Progenitor cell of endocrine pancreas (in vitro differentiated cells): ENCODE measurements at regions not wholly inside any gene's neighbourhood (a gene's known extent, or its start where the extent isn't known, plus 50 kb on each side); places are given as distances from the start of the nearest gene placed in this dataset.

Source experiments
- DNase-seq: peaks from one replicate; pipeline ENCODE4 v3.0.0; 2021; ENCODE audit warnings: low spot score; ENCODE audit not compliant: unreplicated experiment
- H3K27ac Mint-ChIP-seq: 2 replicates; pipeline ENCODE4 v1.8.0; 2021; ENCODE audit warnings: mild to moderate bottlenecking, moderate library complexity, mixed read lengths
- H3K27me3 Mint-ChIP-seq: 2 replicates; pipeline ENCODE4 v1.8.0; 2021; ENCODE audit warnings: mixed read lengths
- H3K36me3 Mint-ChIP-seq: 2 replicates; pipeline ENCODE4 v1.8.0; 2022; ENCODE audit warnings: mixed read lengths; ENCODE audit not compliant: insufficient read depth
- H3K4me1 Mint-ChIP-seq: 2 replicates; pipeline ENCODE4 v1.8.0; 2021; ENCODE audit warnings: low read depth, mixed read lengths
- H3K4me3 Mint-ChIP-seq: 2 replicates; pipeline ENCODE4 v1.8.0; 2021; ENCODE audit warnings: low read depth, mild to moderate bottlenecking, moderate library complexity, mixed read lengths
- H3K9me3 Mint-ChIP-seq: 2 replicates; pipeline ENCODE4 v1.8.0; 2021; ENCODE audit warnings: low read depth, mixed read lengths
- CTCF ChIP-seq: fragments of 200-600 bp; sonication (generic); IDR thresholded peaks from one replicate; pipeline ENCODE4 v1.5.0; 2021; ENCODE audit warnings: antibody characterized with exemption, mild to moderate bottlenecking; ENCODE audit not compliant: unreplicated experiment

GRCh38 chr2:43138441-43138840, 88.0 kb downstream of the ZFP36L2 start:
- no peak for TF ChIP-seq CTCF
- H3K4me3 Mint-ChIP-seq = no peak overlapping the region
- no peaks in the 10 kb centered on the region for H3K36me3 Mint-ChIP-seq
- H3K27ac Mint-ChIP-seq = no peak overlapping the region
- no peaks in the 10 kb centered on the region for H3K9me3 Mint-ChIP-seq
- peaks cover 3% of the 10 kb centered on the region for H3K27me3 Mint-ChIP-seq
- H3K4me1 Mint-ChIP-seq = peaks cover 15% of the 10 kb centered on the region
- DNase-seq = no peak

DNA sequence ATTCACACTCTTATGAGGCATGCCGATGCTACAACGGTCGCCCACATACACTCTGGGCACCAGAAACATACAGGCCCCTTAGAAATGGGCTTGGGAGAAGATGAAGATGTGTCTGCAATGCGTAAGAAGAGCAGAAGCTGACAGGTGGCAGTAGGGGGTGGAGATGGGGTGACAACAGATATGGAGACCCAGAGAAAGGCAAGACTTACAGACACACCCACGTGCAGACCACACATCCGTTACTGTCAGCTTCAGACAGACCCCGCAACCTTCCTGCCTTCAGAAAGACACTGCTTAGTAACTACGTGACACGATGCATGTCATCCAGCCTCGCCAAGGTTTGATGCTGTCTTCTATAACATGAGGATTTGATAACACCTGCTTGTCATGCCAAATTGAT, 89.5 kb downstream of the ZFP36L2 start:
- H3K36me3 Mint-ChIP-seq = no peaks in the 10 kb centered on the region
- H3K27ac Mint-ChIP-seq = no peak overlapping the region
- H3K27me3 Mint-ChIP-seq = peaks cover 3% of the 10 kb centered on the region
- no peak for DNase-seq
- H3K4me3 Mint-ChIP-seq = no peak overlapping the region
- H3K9me3 Mint-ChIP-seq = no peaks in the 10 kb centered on the region
- H3K4me1 Mint-ChIP-seq = peaks cover 16% of the 10 kb centered on the region
- TF ChIP-seq CTCF = no peak

DNA sequence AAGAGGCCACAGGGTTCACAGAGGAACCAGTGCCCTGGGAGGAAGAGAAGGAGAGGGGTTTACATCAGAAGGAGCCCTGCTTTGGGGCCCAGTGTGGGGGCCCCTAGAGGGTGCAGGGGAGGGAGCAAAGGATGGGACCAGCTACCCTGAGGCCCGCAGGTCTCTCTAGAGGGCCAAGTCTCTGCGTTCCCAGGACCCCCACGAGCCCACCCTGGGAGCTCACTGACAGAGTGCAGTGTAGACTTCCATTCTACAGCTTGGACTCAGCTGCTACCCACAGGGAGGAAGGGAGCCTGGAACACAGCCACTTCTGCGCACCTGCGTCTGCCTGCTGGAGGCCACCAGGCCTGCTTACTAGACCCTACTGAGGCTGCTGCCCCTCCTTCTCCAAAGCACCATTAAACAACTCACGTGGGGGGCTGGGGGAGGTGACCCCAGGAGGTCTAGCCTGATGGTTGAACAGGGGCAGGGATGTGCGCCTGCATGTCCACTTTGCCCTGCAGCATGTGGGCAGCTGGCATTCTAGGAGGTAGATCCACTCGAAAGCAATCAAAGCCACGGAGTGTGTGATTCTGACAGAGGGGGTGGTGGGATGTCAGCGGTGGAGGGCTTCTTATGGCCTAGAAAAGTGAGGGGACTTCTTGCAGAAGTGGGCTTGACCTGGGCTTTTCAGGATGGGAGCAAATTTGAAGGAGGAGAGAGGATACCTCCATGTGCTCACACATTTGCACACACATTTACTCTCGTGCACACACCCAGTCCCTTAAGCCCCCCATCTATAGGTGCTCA, 90.2 kb downstream of the ZFP36L2 start:
- H3K27ac Mint-ChIP-seq = peak overlapping the region; percentile 50
- H3K4me1 Mint-ChIP-seq = peaks cover 22% of the 10 kb centered on the region
- no peaks in the 10 kb centered on the region for H3K9me3 Mint-ChIP-seq
- H3K27me3 Mint-ChIP-seq = peaks cover 3% of the 10 kb centered on the region
- no peak overlapping the region for H3K4me3 Mint-ChIP-seq
- no peak for DNase-seq
- TF ChIP-seq CTCF = no peak
- no peaks in the 10 kb centered on the region for H3K36me3 Mint-ChIP-seq

DNA sequence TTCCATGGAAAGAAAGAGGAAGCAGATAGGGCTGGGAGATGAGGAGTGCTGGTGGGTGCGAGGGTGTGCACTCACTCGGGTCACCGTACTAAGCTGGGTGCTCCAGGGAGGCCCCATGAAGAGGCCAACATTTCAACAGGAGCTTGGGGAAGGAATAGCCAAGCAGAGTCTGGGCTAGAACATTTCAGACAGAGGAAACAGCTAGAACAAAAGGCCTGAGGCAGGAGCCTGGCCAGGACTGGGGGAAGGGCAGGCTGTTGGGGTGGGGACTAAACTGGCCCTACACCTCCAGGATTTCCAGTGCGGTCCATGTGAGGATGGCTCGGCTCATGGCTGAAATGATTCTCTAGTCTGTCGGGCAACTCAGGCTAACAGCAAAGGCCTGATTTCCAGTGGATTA, 90.8 kb downstream of the ZFP36L2 start:
- no peak overlapping the region for H3K27ac Mint-ChIP-seq
- no peaks in the 10 kb centered on the region for H3K36me3 Mint-ChIP-seq
- H3K9me3 Mint-ChIP-seq = no peaks in the 10 kb centered on the region
- DNase-seq = no peak
- peaks cover 26% of the 10 kb centered on the region for H3K4me1 Mint-ChIP-seq
- H3K27me3 Mint-ChIP-seq = peaks cover 3% of the 10 kb centered on the region
- no peak for TF ChIP-seq CTCF
- no peak overlapping the region for H3K4me3 Mint-ChIP-seq

GRCh38 chr2:43134571-43134889, 91.9 kb downstream of the ZFP36L2 start:
- Mint-ChIP-seq H3K4me3 (no peak overlapping the region), H3K27ac (no peak overlapping the region), H3K36me3 (no peaks in the 10 kb centered on the region), H3K4me1 (peaks cover 32% of the 10 kb centered on the region), H3K27me3 (peaks cover 3% of the 10 kb centered on the region), H3K9me3 (no peaks in the 10 kb centered on the region)
- TF ChIP-seq CTCF = no peak
- DNase-seq = no peak
